Vagina (tissue), 2 donors: ENCODE measurements at regions not wholly inside any gene's neighbourhood (a gene's known extent, or its start where the extent isn't known, plus 50 kb on each side); places are given as distances from the start of the nearest gene placed in this dataset.

Source experiments
- CTCF ChIP-seq, 3 experiments: fragments of 450-650 bp in 2 of 3; fragments of 200-600 bp in 1 of 3; sonication (generic) in 1 of 3; IDR thresholded peaks; one replicate each; pipeline ENCODE4 v1.5.1; 2017 to 2019; ENCODE audit warnings: antibody characterized with exemption in 3 of 3, mild to moderate bottlenecking in 2 of 3, moderate library complexity in 2 of 3
- POLR2A ChIP-seq, 2 donors: fragments of 450-650 bp; IDR thresholded peaks; one replicate each; pipeline ENCODE4 v1.6.1; 2017; ENCODE audit warnings: antibody characterized with exemption in 2 of 2, mild to moderate bottlenecking in 2 of 2, moderate library complexity in 2 of 2
- POLR2AphosphoS5 ChIP-seq, 2 donors: sonication (generic); formaldehyde crosslinking; IDR thresholded peaks; one replicate each; pipeline ENCODE4 v1.9.0; 2017; ENCODE audit warnings: antibody characterized with exemption in 2 of 2, mild to moderate bottlenecking in 2 of 2, low read depth in 1 of 2; ENCODE audit not compliant: insufficient read depth in 1 of 2

- no peak for TF ChIP-seq CTCF (IDR thresholded peaks at IDR 0.05)
- TF ChIP-seq POLR2A (IDR thresholded peaks at IDR 0.05): no peak
- TF ChIP-seq POLR2AphosphoS5 (IDR thresholded peaks at IDR 0.05; ENCODE audit: insufficient read depth in 1 of 2, low read depth in 1 of 2): peak in 1 of 2 donors; percentile 25
Measured at GRCh38 chr20:58078741-58079522, 149.5 kb downstream of the ANKRD60 start.
